OCI-LY1 (cell line): ENCODE measurements at regions not wholly inside any gene's neighbourhood (a gene's known extent, or its start where the extent isn't known, plus 50 kb on each side); places are given as distances from the start of the nearest gene placed in this dataset.

Experiments used
- H2AFZ ChIP-seq: fragments of 200-600 bp; sonication (generic), shearing (Covaris generic); 2 replicates; pipeline ENCODE4 v1.6.0; 2014; ENCODE audit warnings: antibody characterized with exemption, mild to moderate bottlenecking, low read length
- H3F3A ChIP-seq: fragments of 200-600 bp; sonication (generic), shearing (Covaris generic); 2 replicates; pipeline ENCODE4 v1.6.0; 2014; ENCODE audit warnings: mild to moderate bottlenecking, antibody characterized with exemption, low read length, moderate library complexity; ENCODE audit not compliant: insufficient read depth
- H3K27ac ChIP-seq: fragments of 200-600 bp; sonication (generic); 2 replicates; pipeline ENCODE4 v1.5.1; 2014; ENCODE audit warnings: low read length, mixed run types, mild to moderate bottlenecking, low read depth; ENCODE audit not compliant: poor library complexity, severe bottlenecking
- H3K27me3 ChIP-seq: fragments of 200-600 bp; sonication (generic); 2 replicates; pipeline ENCODE4 v1.6.0; 2014; ENCODE audit warnings: antibody characterized with exemption, mild to moderate bottlenecking, low read length, moderate library complexity; ENCODE audit not compliant: insufficient read depth
- H3K36me3 ChIP-seq: fragments of 200-600 bp; sonication (generic); 2 replicates; pipeline ENCODE4 v1.6.1; 2014; ENCODE audit warnings: mild to moderate bottlenecking, antibody characterized with exemption, low read length, moderate library complexity, mixed read lengths; ENCODE audit not compliant: insufficient read depth
- H3K4me1 ChIP-seq: fragments of 200-600 bp; sonication (generic); 2 replicates; pipeline ENCODE4 v1.5.1; 2014; ENCODE audit warnings: mild to moderate bottlenecking, low read length, moderate library complexity; ENCODE audit not compliant: insufficient read depth, severe bottlenecking
- H3K4me2 ChIP-seq: fragments of 200-600 bp; sonication (generic), shearing (Covaris generic); 2 replicates; pipeline ENCODE4 v1.6.1; 2014; ENCODE audit warnings: low read length
- H3K4me3 ChIP-seq: fragments of 200-600 bp; sonication (generic); 2 replicates; pipeline ENCODE4 v1.5.1; 2014; ENCODE audit warnings: low read length, low read depth, mild to moderate bottlenecking, mixed read lengths; ENCODE audit not compliant: poor library complexity, severe bottlenecking
- H3K79me2 ChIP-seq: fragments of 200-600 bp; shearing (Covaris generic); 2 replicates; pipeline ENCODE4 v1.6.1; 2016; ENCODE audit warnings: mixed run types, low read length, mixed read lengths; ENCODE audit not compliant: insufficient read depth
- H3K9ac ChIP-seq: fragments of 200-600 bp; sonication (generic), shearing (Covaris generic); 2 replicates; pipeline ENCODE4 v1.6.1; 2014; ENCODE audit warnings: mild to moderate bottlenecking, low read length, mixed read lengths
- H3K9me2 ChIP-seq: fragments of 200-600 bp; sonication (generic), shearing (Covaris generic); 2 replicates; pipeline ENCODE4 v1.6.1; 2014; ENCODE audit warnings: low read depth, mild to moderate bottlenecking, low read length, mixed read lengths
- H3K9me3 ChIP-seq: fragments of 200-600 bp; shearing (Covaris generic); 2 replicates; pipeline ENCODE4 v1.6.1; 2014; ENCODE audit warnings: low read length, mixed read lengths
- H4K20me1 ChIP-seq: fragments of 200-600 bp; sonication (generic), shearing (Covaris generic); 2 replicates; pipeline ENCODE4 v1.6.0; 2016; ENCODE audit warnings: mild to moderate bottlenecking, low read length; ENCODE audit not compliant: insufficient read depth
- EZH2 ChIP-seq: fragments of 200-600 bp; sonication (generic), shearing (Covaris generic); IDR thresholded peaks from 2 replicates; pipeline ENCODE4 v1.8.0; 2017; ENCODE audit warnings: borderline replicate concordance, mixed run types, mild to moderate bottlenecking, antibody characterized with exemption, low read length, moderate library complexity, mixed read lengths
- TF ChIP-seq, protein P1 (sequence below): fragments of 200-600 bp; sonication (generic), shearing (Covaris generic); IDR thresholded peaks from 2 replicates; pipeline ENCODE4 v1.5.1; 2017; ENCODE audit warnings: mild to moderate bottlenecking, antibody characterized with exemption, low read length, moderate library complexity, mixed read lengths

DNA sequence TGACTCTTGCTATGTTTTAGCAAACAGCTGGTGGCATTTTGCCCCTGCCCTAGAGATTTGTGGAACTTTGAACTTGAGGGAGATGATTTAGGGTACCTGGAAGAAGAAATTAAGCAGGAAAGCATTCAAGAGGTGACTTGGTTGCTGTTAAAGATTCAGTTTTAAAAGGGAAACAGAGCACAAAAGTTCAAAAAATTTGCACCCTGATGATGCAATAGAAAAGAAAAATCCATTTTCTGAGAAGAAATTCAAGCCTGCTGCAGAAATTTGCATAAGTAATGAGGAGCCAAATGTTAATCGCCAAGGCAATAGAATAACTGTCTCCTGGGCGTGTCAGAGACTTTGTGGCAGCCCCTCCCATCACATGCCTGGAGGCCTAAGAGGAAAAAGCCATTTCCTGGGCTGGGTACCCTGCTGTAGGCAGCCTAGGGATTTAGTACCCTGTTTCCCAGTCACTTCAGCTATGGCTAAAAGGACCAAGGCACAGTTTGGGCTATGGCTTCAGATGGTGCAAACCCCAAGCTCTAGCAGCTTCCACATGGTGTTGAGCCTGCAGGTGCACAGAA is 958.5 kb upstream of the MIR17HG start:
- TF ChIP-seq EZH2: no peak
- TF ChIP-seq, protein P1, sequence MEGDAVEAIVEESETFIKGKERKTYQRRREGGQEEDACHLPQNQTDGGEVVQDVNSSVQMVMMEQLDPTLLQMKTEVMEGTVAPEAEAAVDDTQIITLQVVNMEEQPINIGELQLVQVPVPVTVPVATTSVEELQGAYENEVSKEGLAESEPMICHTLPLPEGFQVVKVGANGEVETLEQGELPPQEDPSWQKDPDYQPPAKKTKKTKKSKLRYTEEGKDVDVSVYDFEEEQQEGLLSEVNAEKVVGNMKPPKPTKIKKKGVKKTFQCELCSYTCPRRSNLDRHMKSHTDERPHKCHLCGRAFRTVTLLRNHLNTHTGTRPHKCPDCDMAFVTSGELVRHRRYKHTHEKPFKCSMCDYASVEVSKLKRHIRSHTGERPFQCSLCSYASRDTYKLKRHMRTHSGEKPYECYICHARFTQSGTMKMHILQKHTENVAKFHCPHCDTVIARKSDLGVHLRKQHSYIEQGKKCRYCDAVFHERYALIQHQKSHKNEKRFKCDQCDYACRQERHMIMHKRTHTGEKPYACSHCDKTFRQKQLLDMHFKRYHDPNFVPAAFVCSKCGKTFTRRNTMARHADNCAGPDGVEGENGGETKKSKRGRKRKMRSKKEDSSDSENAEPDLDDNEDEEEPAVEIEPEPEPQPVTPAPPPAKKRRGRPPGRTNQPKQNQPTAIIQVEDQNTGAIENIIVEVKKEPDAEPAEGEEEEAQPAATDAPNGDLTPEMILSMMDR: no peak
- no peak overlapping the region for H3K27ac ChIP-seq
- H3K9me3 ChIP-seq: no peaks in the 10 kb centered on the region

DNA sequence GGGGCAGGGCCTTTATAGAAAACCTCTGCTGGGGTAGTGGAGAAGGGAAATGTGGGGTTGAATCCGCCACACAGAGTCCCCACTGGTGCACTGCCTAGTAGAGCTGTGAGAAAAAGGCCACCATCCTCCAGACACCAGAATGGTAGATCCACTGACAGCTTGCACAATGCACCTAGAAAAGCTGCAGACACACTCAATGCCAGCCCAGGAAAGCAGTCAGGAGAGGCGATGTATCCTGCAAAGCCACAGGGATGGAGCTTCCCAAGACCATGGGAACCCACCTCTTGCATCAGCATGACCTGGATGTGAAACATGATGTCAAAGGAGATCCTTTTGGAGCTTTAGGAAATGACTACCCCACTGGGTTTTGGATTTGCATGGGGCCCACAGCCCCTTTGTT is 958.0 kb upstream of the MIR17HG start:
- no peak overlapping the region for H3K9ac ChIP-seq
- H3K79me2 ChIP-seq: no peaks in the 10 kb centered on the region
- H3K9me2 ChIP-seq: peaks cover 7% of the 10 kb centered on the region
- H3K9me3 ChIP-seq: no peaks in the 10 kb centered on the region
- H3K4me1 ChIP-seq: no peaks in the 10 kb centered on the region
- H2AFZ ChIP-seq: no peak overlapping the region
- H4K20me1 ChIP-seq: no peaks in the 10 kb centered on the region
- no peak overlapping the region for H3K4me2 ChIP-seq
- H3K4me3 ChIP-seq: no peak overlapping the region
- H3K36me3 ChIP-seq: no peaks in the 10 kb centered on the region
- no peaks in the 10 kb centered on the region for H3K27me3 ChIP-seq
- H3K27ac ChIP-seq: no peak overlapping the region
- TF ChIP-seq EZH2: no peak
- TF ChIP-seq, protein P1: no peak
- no peaks in the 10 kb centered on the region for H3F3A ChIP-seq

More for the DNA sequence above, 958.5 kb upstream of the MIR17HG start:
- Histone ChIP-seq H3K9me2 (peaks cover 7% of the 10 kb centered on the region), H3F3A (no peaks in the 10 kb centered on the region), H3K27me3 (no peaks in the 10 kb centered on the region), H3K36me3 (no peaks in the 10 kb centered on the region), H2AFZ (no peak overlapping the region), H3K4me2 (no peak overlapping the region), H3K79me2 (no peaks in the 10 kb centered on the region), H4K20me1 (no peaks in the 10 kb centered on the region), H3K4me1 (no peaks in the 10 kb centered on the region), H3K9ac (no peak overlapping the region), H3K4me3 (no peak overlapping the region)

DNA sequence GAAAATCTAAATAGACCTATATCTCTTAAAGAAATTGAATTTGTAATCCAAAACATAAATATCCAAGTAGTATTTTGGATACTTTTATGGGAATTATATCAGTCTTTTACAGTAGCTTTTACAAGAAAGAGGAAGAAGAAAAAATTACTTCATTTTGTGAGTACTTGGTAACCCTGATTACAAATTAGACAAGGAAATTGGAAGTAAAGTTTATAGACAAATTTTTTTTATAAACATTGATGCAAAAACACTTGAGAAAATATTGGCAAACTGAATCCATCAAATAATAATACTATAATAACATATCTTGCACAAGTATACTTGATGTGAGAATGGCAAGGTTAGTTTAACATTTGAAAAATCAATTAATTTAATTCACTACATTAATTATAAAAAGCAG is 954.1 kb upstream of the MIR17HG start:
- TF ChIP-seq, protein P1: no peak
- no peak for TF ChIP-seq EZH2
- Histone ChIP-seq H3K4me3 (no peak overlapping the region), H3K36me3 (no peaks in the 10 kb centered on the region), H3K9me3 (no peaks in the 10 kb centered on the region), H3K27me3 (no peaks in the 10 kb centered on the region), H3K9me2 (peaks cover 7% of the 10 kb centered on the region), H3K79me2 (no peaks in the 10 kb centered on the region), H3K9ac (no peak overlapping the region), H3K4me2 (no peak overlapping the region), H2AFZ (no peak overlapping the region), H3K27ac (no peak overlapping the region), H3F3A (no peaks in the 10 kb centered on the region), H3K4me1 (no peaks in the 10 kb centered on the region), H4K20me1 (no peaks in the 10 kb centered on the region)
